GM18519 (cell line): ENCODE measurements at regions not wholly inside any gene's neighbourhood (a gene's known extent, or its start where the extent isn't known, plus 50 kb on each side); places are given as distances from the start of the nearest gene placed in this dataset.
A peak's percentile ranks its signal among the peaks of the same experiment; 100 is the strongest.
"Not testable (repeated sequence)": the region's sequence is repeated elsewhere in the genome, so short reads cannot be mapped to it uniquely, and the experiment has no call there.

Experiments
- ATAC-seq: cut with Tn5 transposase; IDR thresholded peaks from one replicate; pipeline ENCODE4 v1.9.1; 2021; ENCODE audit warnings: mild to moderate bottlenecking, moderate library complexity; ENCODE audit not compliant: unreplicated experiment, low FRiP score

DNA sequence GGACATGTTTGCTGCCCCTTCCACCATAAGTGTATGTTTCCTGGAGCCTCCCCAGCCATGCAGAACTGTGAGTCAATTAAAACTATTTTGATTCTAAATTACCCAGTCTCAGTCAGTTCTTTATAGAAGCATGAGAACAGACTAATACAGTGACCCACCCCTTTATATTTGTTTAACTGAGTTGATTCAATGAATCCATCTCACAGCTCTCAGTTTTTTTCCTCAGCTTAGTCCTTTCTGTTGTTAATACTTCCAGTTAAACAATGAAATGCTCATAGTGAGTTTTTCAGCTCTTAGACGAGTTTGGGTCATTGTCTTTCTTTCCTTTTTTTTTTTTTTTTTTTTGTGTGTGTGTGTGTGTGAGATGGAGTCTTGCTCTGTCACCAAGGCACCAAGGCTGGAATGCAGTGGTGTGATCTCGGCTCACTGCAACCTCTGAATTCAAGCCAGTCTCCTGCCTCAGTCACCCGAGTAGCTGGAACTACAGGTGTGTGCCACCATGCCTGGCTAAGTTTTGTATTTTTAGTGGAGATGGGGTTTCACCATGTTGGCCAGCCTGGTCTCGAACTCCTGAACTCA lies 627.4 kb downstream of the SPATA31A7 start:
- ATAC-seq, result not testable (repeated sequence)

DNA sequence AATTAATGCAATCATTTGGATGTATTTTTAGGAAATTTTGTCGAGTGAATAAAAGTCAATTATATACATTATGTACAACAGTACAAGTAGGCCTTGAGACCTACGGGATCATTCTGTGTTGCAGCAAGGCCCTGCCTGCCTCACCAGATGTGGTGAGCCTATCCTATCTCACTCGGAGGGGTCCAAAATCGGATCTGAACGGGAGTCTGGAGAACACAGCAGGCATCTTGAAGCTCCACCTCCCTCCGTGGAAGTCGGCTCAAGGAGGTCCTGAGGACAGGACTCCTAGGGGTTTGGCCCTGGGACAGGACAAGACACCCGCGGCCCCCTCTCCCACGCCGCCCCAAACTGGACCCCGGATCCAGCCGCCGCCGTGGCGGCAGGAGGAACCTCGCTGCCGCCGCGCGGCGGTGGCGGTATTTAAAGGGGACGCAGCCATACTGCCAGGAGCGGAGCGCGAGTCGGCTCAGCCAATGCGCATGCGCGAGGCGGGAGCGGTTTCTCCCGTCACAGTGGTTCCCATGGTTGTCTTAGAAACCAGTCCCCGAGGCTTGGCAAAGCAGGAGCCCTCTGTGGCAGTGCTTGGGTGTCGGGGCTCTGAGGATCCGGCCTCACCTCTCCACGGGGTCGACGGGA lies 663.9 kb downstream of the SPATA31A7 start:
- peak; percentile 84 for ATAC-seq

DNA sequence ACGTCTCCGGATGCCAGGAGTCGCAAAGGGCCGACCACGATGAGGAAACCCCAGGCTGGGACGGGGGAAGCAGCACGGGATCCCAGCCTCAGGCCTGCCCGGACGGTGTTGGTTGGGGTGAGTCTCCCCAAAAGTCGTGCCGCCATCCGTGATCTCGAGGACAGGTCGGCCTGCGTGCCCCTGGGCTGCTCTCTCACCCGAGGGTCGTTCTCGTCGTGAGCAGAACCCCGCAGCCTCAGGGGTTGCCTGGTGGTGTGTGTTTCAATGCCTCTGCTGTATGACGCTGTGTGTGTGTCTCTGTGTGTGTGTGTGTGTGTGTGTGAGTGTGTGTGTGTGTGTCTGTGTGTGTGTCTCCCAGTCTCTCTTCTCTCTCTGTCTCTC lies 664.4 kb downstream of the SPATA31A7 start:
- ATAC-seq, result not testable (repeated sequence)

DNA sequence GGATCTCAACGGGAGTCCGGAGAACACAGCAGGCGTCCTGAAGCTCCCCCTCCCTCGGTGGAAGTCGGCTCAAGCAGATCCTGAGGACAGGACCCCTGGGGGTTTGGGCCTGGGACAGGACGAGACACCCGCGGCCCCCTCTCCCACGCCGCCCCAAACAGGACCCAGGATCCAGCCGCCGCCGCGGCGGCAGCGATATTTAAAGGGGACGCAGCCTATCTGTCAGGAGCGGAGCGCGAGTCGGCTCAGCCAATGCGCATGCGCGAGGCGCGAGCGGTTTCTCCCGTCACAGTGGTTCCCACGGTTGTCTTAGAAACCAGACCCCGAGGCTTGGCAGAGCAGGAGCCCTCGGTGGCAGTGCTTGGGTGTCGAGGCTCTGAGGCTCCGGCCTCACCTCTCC lies 666.4 kb downstream of the SPATA31A7 start:
- not testable (repeated sequence) for ATAC-seq

DNA sequence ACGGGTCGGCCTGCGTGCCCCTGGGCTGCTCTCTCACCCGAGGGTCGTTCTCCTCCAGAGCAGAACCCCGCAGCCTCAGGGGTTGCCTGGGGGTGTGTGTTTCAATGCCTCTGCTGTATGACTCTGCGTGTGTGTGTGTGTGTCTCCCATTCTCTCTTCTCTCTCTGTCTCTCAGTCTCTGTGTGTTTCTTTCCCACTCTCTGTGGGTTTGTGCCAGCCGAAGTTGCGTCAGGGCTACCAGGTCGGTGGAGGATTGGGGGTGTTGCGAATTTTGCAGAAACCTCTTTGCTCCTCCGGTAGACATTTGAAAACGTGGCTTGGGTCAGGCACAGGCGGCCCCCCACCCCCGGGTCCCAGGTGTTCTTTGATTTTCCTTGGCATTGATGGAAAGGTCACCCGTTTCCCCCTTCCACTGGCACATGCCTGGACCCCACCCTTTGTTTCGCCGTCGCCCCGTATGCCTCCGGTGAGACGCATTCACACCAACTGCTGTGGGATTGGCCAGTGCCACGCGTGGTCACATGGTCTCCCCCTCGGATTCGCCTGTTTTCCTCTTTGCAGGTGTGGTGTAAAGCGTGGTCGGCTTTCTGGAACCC lies 667.1 kb downstream of the SPATA31A7 start:
- ATAC-seq, result not testable (repeated sequence)

DNA sequence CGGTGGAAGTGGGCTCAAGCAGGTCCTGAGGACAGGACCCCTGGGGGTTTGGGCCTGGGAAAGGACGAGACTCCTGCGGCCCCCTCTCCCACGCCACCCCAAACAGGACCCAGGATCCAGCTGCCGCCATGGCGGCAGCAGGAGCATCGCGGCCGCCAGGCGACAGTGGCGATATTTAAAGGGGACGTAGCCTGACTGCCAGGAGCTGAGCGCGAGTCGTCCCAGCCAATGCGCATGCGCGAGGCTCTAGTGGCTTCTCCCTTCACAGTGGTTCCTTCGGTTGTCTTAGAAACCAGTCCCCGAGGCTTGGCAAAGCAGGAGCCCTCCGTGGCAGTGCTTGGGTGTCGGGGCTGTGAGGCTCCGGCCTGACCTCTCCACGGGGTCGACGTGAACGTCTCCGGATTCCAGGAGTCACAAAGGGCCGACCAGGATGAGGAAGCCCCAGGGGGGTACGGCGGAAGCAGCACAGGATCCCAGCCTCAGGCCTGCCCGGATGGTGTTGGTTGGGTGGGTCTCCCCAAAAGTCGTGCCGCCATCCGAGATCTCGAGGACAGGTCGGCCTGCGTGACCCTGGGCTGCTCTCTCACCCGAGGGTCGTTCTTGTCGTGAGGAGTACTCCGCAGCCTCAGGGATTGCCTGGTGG lies 668.0 kb downstream of the SPATA31A7 start:
- peak; percentile 77 for ATAC-seq

DNA sequence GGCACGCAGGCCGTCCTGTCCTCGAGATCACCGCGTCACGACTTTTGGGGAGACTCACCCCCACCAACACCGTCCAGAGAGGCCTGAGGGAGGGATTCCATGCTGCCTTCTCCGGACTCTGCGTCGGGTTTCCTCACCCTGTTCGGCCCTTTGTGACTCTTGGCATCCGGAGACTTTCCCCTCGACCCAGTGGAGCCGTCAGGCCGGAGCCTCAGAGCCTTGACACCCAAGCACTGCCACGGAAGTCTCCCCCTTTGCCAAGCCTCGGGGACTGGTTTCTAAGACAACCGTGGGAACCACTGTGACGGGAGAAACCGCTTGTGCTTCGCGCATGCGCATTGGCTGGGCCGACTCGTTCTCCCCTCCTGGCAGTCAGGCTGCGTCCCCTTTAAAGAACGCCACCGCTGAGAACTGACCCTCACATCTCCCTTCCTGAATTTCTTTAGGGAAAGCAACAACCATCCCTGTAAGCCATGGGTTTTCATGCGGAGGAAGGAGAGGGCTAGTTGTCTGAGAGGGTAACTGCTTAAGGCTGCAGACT lies 672.7 kb downstream of the SPATA31A7 start:
- peak; percentile 60 for ATAC-seq

DNA sequence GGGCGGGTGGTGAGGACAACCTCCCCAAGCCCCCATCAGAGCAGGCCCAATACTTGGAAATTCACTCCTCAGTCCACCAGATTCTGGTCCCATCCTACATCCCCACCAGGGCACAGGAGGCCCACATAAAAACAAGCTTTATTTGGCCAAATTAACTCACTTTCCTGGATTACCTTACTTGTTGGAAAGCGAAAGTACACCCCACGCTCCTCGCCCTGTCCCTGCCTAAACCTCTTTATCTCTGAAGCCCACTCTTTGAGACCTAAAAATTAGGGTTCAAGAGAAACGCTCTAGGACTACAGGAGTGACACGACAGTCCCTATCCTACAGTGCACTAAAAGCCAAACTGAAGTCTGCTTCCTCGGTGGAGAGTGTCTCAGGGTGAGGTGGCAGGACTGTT lies 674.6 kb downstream of the SPATA31A7 start:
- ATAC-seq, result not testable (repeated sequence)

DNA sequence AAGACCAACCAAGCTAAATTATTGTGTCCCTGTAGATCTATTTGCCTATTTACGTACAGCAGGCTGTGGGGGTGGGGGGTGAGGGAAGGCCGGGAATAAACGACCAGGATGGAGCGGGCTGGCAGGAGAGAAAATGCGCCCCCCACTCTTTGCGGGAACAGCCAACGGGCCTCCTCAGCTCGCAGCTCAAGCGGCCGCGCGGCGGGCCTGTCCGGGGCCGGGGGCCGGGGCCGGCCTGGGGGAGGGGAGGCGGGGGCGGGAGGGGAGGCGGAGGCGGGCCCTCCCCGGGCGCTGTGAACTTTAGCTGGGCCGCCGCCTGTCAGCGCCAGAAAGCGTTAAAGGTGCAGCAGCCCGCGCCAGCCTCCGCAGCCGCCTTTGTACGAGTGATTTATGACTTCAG lies 679.1 kb downstream of the SPATA31A7 start:
- not testable (repeated sequence) for ATAC-seq

DNA sequence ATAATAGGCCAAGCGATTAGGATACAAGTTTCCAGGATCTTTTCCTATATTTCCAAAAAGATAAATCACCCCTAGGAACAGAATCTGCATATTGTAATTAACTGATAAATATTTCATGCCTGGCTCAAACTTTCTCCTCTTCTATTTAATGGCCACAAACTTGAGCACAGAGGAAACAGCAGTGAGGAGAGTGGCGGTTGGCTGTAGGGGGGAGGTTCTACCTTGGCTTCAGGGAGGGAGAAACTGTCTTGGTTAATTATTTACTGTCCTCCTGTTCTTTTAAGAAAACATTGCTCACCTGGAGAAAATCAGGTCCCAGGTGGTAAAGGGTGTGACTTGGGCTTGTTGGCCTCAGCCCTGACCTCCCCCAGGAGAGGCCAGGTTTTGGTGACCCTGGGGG lies 682.5 kb downstream of the SPATA31A7 start:
- not testable (repeated sequence) for ATAC-seq
